ENCODE measurements at regions not wholly inside any gene's neighbourhood (a gene's known extent, or its start where the extent isn't known, plus 50 kb on each side); places are given as distances from the start of the nearest gene placed in this dataset.

- Histone ChIP-seq H3K9me3 (ENCODE audit: low read length) (no peaks in the 10 kb centered on the region), H3K9ac (ENCODE audit: low read length) (no peak overlapping the region), H3K27ac (ENCODE audit: low read depth, low read length) (no peak overlapping the region), H3K4me1 (ENCODE audit: insufficient read depth, low read length) (no peaks in the 10 kb centered on the region), H3K4me3 (ENCODE audit: low read depth in 1 of 2, low read length in 2 of 2) (no peak overlapping the region), H3K27me3 (ENCODE audit: control insufficient read depth in 1 of 2, insufficient read depth in 2 of 2, low read length in 2 of 2) (no peaks in the 10 kb centered on the region), H3K36me3 (ENCODE audit: insufficient read depth, low read length) (no peaks in the 10 kb centered on the region)
Measured at GRCh38 chr2:2720351-2720750, 389.3 kb upstream of the MYT1L start.

- H3K27me3 ChIP-seq (ENCODE audit: control insufficient read depth in 1 of 2, insufficient read depth in 2 of 2, low read length in 2 of 2) = no peaks in the 10 kb centered on the region
- no peaks in the 10 kb centered on the region for H3K9me3 ChIP-seq (ENCODE audit: low read length)
- no peak overlapping the region for H3K9ac ChIP-seq (ENCODE audit: low read length)
- H3K4me1 ChIP-seq (ENCODE audit: insufficient read depth, low read length) = no peaks in the 10 kb centered on the region
- H3K27ac ChIP-seq (ENCODE audit: low read depth, low read length) = no peak overlapping the region
- H3K4me3 ChIP-seq (ENCODE audit: low read depth in 1 of 2, low read length in 2 of 2) = no peak overlapping the region
- no peaks in the 10 kb centered on the region for H3K36me3 ChIP-seq (ENCODE audit: insufficient read depth, low read length)
Measured at GRCh38 chr2:2719781-2720180, 388.7 kb upstream of the MYT1L start.

GRCh38 chr2:2719015-2719414 lies 387.9 kb upstream of the MYT1L start:
- H3K36me3 ChIP-seq (ENCODE audit: insufficient read depth, low read length) = no peaks in the 10 kb centered on the region
- H3K4me3 ChIP-seq (ENCODE audit: low read depth in 1 of 2, low read length in 2 of 2) = no peak overlapping the region
- no peaks in the 10 kb centered on the region for H3K27me3 ChIP-seq (ENCODE audit: control insufficient read depth in 1 of 2, insufficient read depth in 2 of 2, low read length in 2 of 2)
- H3K27ac ChIP-seq (ENCODE audit: low read depth, low read length) = no peak overlapping the region
- no peaks in the 10 kb centered on the region for H3K4me1 ChIP-seq (ENCODE audit: insufficient read depth, low read length)
- no peak overlapping the region for H3K9ac ChIP-seq (ENCODE audit: low read length)
- no peaks in the 10 kb centered on the region for H3K9me3 ChIP-seq (ENCODE audit: low read length)

GRCh38 chr2:2717406-2717805 lies 386.3 kb upstream of the MYT1L start:
- Histone ChIP-seq H3K9me3 (ENCODE audit: low read length) (no peaks in the 10 kb centered on the region), H3K4me1 (ENCODE audit: insufficient read depth, low read length) (no peaks in the 10 kb centered on the region)

GRCh38 chr2:2716771-2717170 lies 385.7 kb upstream of the MYT1L start:
- H3K36me3 ChIP-seq (ENCODE audit: insufficient read depth, low read length) = no peaks in the 10 kb centered on the region
- no peaks in the 10 kb centered on the region for H3K9me3 ChIP-seq (ENCODE audit: low read length)
- H3K9ac ChIP-seq (ENCODE audit: low read length) = no peak overlapping the region
- H3K4me1 ChIP-seq (ENCODE audit: insufficient read depth, low read length) = no peaks in the 10 kb centered on the region
- H3K27ac ChIP-seq (ENCODE audit: low read depth, low read length) = no peak overlapping the region
- no peak overlapping the region for H3K4me3 ChIP-seq (ENCODE audit: low read depth in 1 of 2, low read length in 2 of 2)
- no peaks in the 10 kb centered on the region for H3K27me3 ChIP-seq (ENCODE audit: control insufficient read depth in 1 of 2, insufficient read depth in 2 of 2, low read length in 2 of 2)

More at GRCh38 chr2:2717406-2717805, 386.3 kb upstream of the MYT1L start:
- H3K27me3 ChIP-seq (ENCODE audit: control insufficient read depth in 1 of 2, insufficient read depth in 2 of 2, low read length in 2 of 2) = no peaks in the 10 kb centered on the region
- H3K4me3 ChIP-seq (ENCODE audit: low read depth in 1 of 2, low read length in 2 of 2) = no peak overlapping the region
- no peak overlapping the region for H3K27ac ChIP-seq (ENCODE audit: low read depth, low read length)
- H3K36me3 ChIP-seq (ENCODE audit: insufficient read depth, low read length) = no peaks in the 10 kb centered on the region
- no peak overlapping the region for H3K9ac ChIP-seq (ENCODE audit: low read length)

GRCh38 chr2:2715036-2715818 lies 384.2 kb upstream of the MYT1L start:
- H3K36me3 ChIP-seq (ENCODE audit: insufficient read depth, low read length) = no peaks in the 10 kb centered on the region
- no peak overlapping the region for H3K27ac ChIP-seq (ENCODE audit: low read depth, low read length)
- H3K27me3 ChIP-seq (ENCODE audit: control insufficient read depth in 1 of 2, insufficient read depth in 2 of 2, low read length in 2 of 2) = no peaks in the 10 kb centered on the region
- H3K4me3 ChIP-seq (ENCODE audit: low read depth in 1 of 2, low read length in 2 of 2) = no peak overlapping the region
- no peaks in the 10 kb centered on the region for H3K4me1 ChIP-seq (ENCODE audit: insufficient read depth, low read length)
- no peaks in the 10 kb centered on the region for H3K9me3 ChIP-seq (ENCODE audit: low read length)
- no peak overlapping the region for H3K9ac ChIP-seq (ENCODE audit: low read length)

GRCh38 chr2:2714408-2714807 lies 383.3 kb upstream of the MYT1L start:
- Histone ChIP-seq H3K9ac (ENCODE audit: low read length) (no peak overlapping the region), H3K27ac (ENCODE audit: low read depth, low read length) (no peak overlapping the region), H3K9me3 (ENCODE audit: low read length) (no peaks in the 10 kb centered on the region), H3K4me1 (ENCODE audit: insufficient read depth, low read length) (no peaks in the 10 kb centered on the region), H3K27me3 (ENCODE audit: control insufficient read depth in 1 of 2, insufficient read depth in 2 of 2, low read length in 2 of 2) (no peaks in the 10 kb centered on the region), H3K36me3 (ENCODE audit: insufficient read depth, low read length) (no peaks in the 10 kb centered on the region), H3K4me3 (ENCODE audit: low read depth in 1 of 2, low read length in 2 of 2) (no peak overlapping the region)

- Histone ChIP-seq H3K4me3 (ENCODE audit: low read depth in 1 of 2, low read length in 2 of 2) (no peak overlapping the region), H3K9ac (ENCODE audit: low read length) (no peak overlapping the region), H3K27me3 (ENCODE audit: control insufficient read depth in 1 of 2, insufficient read depth in 2 of 2, low read length in 2 of 2) (no peaks in the 10 kb centered on the region), H3K4me1 (ENCODE audit: insufficient read depth, low read length) (no peaks in the 10 kb centered on the region), H3K36me3 (ENCODE audit: insufficient read depth, low read length) (no peaks in the 10 kb centered on the region), H3K27ac (ENCODE audit: low read depth, low read length) (no peak overlapping the region), H3K9me3 (ENCODE audit: low read length) (no peaks in the 10 kb centered on the region)
Measured at GRCh38 chr2:2709431-2709770, 378.3 kb upstream of the MYT1L start.

GRCh38 chr2:2708575-2709430 lies 377.7 kb upstream of the MYT1L start:
- no peaks in the 10 kb centered on the region for H3K27me3 ChIP-seq (ENCODE audit: control insufficient read depth in 1 of 2, insufficient read depth in 2 of 2, low read length in 2 of 2)
- H3K9ac ChIP-seq (ENCODE audit: low read length) = no peak overlapping the region
- no peaks in the 10 kb centered on the region for H3K4me1 ChIP-seq (ENCODE audit: insufficient read depth, low read length)
- H3K27ac ChIP-seq (ENCODE audit: low read depth, low read length) = no peak overlapping the region
- H3K36me3 ChIP-seq (ENCODE audit: insufficient read depth, low read length) = no peaks in the 10 kb centered on the region
- H3K4me3 ChIP-seq (ENCODE audit: low read depth in 1 of 2, low read length in 2 of 2) = no peak overlapping the region
- no peaks in the 10 kb centered on the region for H3K9me3 ChIP-seq (ENCODE audit: low read length)

- Histone ChIP-seq H3K9ac (ENCODE audit: low read length) (no peak overlapping the region), H3K27me3 (ENCODE audit: control insufficient read depth in 1 of 2, insufficient read depth in 2 of 2, low read length in 2 of 2) (no peaks in the 10 kb centered on the region), H3K4me1 (ENCODE audit: insufficient read depth, low read length) (no peaks in the 10 kb centered on the region), H3K9me3 (ENCODE audit: low read length) (no peaks in the 10 kb centered on the region), H3K36me3 (ENCODE audit: insufficient read depth, low read length) (no peaks in the 10 kb centered on the region), H3K4me3 (ENCODE audit: low read depth in 1 of 2, low read length in 2 of 2) (no peak overlapping the region), H3K27ac (ENCODE audit: low read depth, low read length) (no peak overlapping the region)
Measured at GRCh38 chr2:2707206-2707991, 376.3 kb upstream of the MYT1L start.

GRCh38 chr2:2706306-2706705 lies 375.2 kb upstream of the MYT1L start:
- no peaks in the 10 kb centered on the region for H3K36me3 ChIP-seq (ENCODE audit: insufficient read depth, low read length)
- no peaks in the 10 kb centered on the region for H3K9me3 ChIP-seq (ENCODE audit: low read length)
- no peak overlapping the region for H3K27ac ChIP-seq (ENCODE audit: low read depth, low read length)
- no peak overlapping the region for H3K4me3 ChIP-seq (ENCODE audit: low read depth in 1 of 2, low read length in 2 of 2)
- no peaks in the 10 kb centered on the region for H3K27me3 ChIP-seq (ENCODE audit: control insufficient read depth in 1 of 2, insufficient read depth in 2 of 2, low read length in 2 of 2)
- no peaks in the 10 kb centered on the region for H3K4me1 ChIP-seq (ENCODE audit: insufficient read depth, low read length)
- no peak overlapping the region for H3K9ac ChIP-seq (ENCODE audit: low read length)

Data from muscle layer of colon (tissue), 2 donors.